HTR-8/SVneo (cell line): ENCODE measurements at regions not wholly inside any gene's neighbourhood (a gene's known extent, or its start where the extent isn't known, plus 50 kb on each side); places are given as distances from the start of the nearest gene placed in this dataset.
"Not testable (repeated sequence)": the region's sequence is repeated elsewhere in the genome, so short reads cannot be mapped to it uniquely, and the experiment has no call there.

Experiments
- DNase-seq: peaks from one replicate; pipeline ENCODE4 v3.0.0; 2011; ENCODE audit warnings: low spot score, mixed read lengths; ENCODE audit not compliant: insufficient read length
- FAIRE-seq: peaks from 2 replicates; lab custom pipeline; 2011; peaks lifted over from hg19 to GRCh38; lab: Jason Lieb, UNC

DNA sequence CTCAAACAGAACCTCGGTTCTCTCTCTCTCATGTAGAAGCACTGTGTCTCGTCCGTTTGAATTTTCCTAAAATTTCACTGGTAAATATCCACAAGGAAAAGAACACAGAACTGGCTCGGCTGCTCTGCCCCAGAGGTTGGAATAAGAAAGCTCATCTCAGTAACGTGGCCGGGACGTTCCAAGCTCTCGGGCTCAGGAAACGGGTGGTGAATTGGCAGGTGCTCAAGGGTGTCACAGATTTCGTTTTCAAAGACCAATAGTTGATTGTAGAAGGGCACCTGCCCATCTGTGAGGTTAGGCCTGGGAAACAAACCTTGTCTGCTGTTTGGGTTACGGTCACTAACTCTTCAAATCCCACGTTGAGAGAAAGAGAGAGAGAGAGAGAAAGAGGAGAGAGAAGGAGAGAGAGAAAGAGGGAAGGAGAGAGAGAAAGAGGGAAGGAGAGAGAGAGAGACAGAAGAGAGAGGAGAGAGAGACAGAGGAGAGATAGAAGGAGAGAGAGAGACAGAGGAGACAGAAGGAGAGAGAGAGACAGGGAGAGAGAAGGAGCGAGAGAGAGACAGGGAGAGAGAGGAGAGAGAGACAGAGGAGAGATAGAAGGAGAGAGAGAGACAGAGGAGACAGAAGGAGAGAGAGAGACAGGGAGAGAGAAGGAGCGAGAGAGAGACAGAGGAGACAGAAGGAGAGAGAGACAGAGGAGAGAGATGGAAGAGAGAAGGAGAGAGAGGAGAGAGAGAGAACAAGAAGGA is 106.6 kb downstream of the CRLF2 start:
- FAIRE-seq (peak; percentile 79), DNase-seq (no peak)

DNA sequence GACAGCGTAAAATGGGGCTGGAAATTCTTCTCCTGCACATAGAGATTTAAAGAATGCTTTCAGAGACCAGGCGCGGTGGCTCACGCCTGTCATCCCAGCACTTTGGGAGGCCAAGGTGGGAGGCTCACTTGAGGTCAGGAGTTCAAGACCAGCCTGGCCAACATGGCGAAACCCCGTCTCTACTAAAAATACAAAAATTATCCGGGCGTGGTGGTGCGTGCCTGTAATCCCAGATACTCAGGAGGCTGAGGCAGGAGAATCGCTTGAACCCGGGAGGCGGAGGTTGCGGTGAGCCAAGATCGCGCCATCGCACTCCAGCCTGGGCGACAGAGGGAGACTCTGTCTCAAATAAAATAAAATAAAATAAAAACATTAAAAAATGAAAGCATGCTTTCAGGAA is 107.4 kb downstream of the CRLF2 start:
- DNase-seq, FAIRE-seq: not testable (repeated sequence)

DNA sequence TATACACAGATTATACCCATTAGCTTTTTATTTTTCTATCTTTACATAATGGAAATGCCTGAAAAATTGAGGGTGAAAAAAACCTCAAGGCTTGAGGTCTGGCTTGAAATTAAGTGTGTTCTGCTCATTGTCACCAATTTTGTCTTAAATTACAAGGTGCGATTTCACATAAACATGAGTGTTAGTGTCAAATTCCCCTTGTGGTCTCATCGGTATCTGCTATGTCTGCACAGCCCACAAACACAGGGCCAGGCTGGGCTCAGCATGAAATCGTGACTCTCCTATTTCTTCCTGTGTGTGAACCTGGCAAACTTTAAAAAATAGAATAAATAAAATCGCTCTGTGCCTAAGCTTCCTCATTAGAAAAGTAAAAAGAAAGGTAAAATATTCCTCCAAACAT is 109.1 kb downstream of the CRLF2 start:
- DNase-seq (no peak), FAIRE-seq (no peak)

DNA sequence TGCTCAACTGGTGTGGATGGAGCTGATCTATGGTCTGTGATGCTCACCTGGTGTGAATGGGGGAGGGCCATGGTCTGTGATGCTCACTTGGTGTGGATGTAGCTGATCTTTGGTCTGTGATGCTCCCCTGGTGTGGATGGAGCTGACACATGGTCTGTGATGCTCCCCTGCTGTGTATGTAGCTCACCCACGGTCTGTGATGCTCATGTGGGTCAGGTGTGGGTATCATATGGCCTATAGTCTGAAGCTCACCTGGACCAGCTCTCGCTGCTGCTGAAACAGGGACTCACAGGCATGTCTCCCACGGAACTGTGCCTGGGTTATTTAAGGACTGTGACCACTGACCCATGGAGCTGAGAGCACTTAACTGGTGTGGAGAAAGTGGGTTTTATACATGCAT is 109.7 kb downstream of the CRLF2 start:
- DNase-seq: no peak

DNA sequence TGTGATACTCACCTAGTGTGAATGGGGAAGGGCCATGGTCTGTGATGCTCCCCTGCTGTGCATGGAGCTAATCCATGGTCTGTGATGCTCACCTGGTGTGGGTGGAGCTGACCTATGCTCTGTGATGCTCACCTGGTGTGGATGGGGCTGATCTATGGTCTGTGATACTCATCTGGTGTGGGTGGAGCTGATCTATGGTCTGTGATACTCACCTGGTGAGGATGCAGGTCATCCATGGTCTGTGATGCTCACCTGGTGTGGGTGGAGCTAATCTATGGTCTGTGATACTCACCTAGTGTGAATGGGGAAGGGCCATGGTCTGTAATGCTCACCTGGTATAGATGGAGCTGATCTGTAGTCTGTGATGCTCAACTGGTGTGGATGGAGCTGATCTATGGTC is 110.2 kb downstream of the CRLF2 start:
- DNase-seq, FAIRE-seq: not testable (repeated sequence)

More for the DNA sequence above, 109.7 kb downstream of the CRLF2 start:
- no peak for FAIRE-seq

DNA sequence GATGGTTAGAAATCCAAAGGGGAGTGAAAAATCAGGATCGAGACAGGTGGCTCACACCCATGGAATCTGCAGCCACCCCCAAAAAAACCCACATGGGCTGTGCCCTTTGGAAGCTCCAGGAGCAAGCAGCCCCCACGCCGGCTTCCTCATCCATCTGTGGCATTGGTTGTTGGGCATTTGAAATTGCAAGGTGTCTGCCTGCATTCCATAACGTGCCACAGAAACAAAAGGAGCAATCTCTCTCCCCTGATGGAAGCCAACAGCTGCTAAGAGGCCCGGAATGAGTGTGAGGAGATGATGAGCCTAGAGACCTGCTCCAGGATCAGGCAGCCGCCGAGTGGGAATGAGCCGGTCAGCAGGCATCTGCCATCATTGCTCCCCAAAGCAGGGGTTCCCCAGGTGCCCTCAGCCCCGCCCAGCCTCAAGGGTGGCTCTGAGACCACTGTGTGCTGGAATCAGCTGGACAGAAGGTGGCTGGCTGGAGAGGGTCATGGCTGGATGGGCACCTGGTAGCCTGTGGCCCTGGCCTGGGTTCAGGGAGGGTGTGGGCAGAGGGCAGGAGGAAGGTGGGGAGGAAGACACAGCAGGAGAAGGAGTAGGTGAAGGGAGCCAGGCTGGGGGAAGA is 113.2 kb downstream of the CRLF2 start:
- DNase-seq (no peak), FAIRE-seq (no peak)

DNA sequence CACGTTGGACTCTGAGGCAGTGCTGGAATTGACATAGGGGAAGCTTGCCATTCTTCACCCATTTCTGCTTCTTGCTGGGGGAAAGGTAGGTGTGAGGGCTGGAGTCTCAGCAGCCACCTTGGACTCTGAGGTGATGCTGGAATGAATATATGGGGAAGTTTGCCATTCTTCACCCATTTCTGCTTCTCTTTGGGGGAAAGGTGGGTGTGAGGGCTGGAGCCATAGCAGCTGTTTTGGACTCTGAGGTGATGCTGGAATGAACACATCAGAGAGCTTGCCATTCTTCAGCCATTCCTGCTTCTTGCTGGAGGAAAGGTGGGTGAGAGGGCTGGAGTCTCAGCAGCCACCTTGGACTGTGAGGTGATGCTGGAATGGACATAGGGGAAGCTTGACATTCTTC is 115.1 kb downstream of the CRLF2 start:
- no peak for FAIRE-seq
- no peak for DNase-seq

DNA sequence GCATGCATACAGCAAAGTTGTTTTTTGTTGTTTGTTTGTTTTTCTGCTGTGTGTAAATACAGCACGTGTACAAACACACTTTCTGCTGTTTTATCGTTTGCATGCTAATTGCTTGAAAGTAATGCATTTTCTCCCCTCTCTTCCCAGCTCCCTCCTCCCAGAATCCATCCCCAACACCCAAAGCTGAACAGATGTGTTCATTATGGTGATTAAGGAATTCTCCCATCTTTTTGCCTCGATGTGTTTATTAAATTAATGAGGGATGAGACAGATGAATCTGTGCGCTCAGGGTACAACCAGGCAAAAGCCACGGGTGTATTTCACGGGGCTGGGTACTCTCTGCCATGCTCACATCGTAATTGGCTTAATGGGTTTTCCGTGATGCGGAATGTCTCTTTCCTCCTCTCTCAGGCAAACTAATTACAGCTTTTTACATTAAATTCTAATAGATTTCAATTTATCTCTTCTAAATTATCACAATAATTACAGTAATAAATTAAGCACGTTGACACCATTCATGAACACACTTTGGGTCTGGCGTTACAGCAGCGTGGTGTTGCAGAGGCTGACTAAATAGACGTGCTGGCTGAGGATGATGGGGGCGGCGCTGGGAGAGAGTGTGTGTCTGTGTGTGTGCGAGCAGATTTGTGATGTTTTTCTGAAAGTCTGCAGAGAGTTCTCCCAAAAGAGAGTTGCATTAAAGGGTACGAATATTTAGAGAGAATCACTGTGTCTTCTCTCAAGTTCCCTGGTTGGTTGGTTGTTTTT is 117.7 kb downstream of the CRLF2 start:
- DNase-seq (no peak), FAIRE-seq (no peak)

DNA sequence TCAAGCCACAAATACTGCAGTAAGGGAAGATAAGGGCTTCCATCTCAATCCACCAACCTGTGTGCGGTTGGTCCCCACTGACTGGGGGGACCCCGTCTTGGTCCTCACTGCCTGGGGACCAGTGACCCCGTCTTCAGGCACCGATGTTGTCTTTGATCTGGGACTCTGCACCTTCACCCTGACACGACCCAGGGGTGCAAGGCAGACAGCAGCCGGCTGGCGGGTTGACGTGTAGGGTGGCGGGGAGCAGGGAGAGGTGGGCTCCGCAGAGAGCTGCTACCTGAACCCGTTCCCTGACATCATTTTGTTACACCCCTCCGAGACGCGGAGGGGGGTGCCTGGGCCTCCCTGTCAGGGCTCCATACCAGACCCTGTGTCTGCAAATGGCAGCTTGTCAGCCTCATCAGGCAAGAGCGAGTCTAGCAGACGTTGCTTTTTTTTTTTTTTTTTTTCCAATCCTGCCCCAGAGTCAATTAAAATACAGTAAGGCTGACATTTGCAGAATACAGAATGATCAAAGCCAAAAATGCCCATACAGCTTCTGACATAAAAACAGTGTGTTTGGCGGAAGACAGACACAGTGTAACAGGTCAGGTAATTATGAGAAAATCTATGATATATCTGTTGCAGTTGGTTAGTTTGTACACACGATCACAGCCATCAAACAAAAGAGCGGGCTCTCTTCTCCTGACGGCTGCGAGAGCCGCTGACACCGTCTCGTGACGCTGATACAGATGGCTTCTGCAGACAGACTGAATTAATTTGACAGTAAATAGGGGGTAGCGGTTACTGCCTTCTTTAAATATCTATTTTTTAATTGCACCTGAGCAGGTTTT is 118.6 kb downstream of the CRLF2 start:
- FAIRE-seq (no peak), DNase-seq (no peak)

DNA sequence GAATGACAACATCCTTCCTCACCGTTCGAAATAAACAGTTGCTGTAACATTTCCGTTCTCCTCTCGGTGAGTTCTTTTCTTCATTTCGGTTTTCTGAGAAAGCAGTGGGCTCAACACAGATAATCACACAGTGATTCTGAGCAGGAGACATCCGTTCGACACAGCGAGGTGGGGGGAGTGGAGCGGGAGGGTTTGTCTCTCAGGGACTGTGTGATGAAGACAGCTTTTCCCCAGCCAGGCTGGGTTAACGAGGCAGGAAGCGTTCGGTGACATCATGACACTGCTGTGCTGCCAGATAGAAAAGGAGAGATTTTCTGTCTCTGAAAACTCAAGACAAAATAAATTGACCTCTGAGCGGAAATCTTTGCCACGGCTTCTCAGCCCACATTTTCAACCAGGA is 119.3 kb downstream of the CRLF2 start:
- DNase-seq (no peak), FAIRE-seq (no peak)

DNA sequence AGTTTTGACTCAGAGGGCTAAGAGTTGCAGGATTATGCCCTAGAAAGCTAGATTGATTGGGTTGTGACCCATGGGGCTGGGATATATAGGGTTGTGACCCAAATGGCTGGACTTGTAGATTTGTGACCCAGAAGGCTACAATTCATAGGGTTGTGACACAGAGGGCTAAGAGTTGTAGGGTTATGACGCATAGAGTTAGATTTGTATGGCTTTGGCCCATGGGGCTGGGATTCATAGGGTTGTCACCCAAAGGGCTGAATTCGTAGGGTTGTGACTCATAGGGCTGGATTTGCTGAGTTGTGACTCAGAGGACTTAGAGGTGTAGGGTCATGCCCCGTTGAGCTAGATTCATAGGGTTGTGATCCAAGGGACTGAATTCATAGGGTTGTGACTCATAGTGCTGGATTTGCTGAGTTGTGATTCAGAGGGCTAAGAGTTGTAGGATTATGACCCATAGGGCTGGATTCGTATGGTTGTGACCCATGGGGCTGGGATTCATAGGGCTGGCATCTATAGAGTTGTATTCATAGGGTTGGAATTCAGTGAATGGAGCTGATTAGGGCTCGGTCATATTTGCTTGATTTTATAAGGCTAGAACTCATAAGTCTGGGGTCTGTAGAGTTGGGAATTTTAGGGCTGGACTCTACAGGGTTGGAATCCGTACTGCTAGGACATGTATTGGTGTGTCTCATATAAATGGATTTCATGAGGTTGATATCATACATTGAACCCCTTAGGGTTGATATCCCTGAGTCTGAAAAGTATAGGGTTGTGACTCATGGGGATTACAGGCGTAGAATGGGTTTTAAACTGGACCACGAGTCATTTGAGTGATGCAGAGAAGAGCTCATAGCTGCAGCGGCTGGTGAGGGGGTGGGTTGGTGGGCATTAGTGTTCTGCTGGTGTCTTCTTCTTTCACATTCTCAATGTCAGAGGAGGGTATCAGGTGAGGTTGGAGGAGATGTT is 125.7 kb downstream of the CRLF2 start:
- FAIRE-seq: no peak
- peak; percentile 39 for DNase-seq

DNA sequence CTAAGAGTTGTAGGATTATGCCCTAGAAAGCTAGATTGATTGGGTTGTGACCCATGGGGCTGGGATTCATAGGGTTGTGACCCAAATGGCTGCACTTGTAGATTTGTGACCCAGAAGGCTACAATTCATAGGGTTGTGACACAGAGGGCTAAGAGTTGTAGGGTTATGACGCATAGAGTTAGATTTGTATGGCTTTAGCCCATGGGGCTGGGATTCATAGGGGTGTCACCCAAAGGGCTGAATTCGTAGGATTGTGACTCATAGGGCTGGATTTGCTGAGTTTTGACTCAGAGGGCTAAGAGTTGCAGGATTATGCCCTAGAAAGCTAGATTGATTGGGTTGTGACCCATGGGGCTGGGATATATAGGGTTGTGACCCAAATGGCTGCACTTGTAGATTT is 126.6 kb downstream of the CRLF2 start:
- FAIRE-seq, DNase-seq: not testable (repeated sequence)

DNA sequence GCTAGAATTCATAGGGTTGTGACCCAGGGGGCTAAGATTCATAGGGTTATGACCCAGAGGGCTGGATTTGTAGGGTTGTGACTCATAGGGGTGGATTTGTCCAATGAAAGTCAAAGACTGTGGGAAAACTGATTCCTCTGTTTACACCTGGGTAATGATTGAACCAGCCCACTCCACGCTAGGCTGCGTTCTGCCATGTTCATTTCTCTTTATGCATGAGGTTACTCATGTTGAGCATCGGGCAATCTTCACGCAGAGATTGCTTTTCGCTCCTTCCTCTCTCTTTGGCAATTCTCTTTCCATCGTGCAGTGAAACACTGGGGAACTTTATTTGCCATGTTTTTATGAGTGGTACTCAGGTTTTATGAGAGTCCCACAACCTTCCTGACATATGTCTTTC is 127.8 kb downstream of the CRLF2 start:
- FAIRE-seq (no peak), DNase-seq (no peak)

DNA sequence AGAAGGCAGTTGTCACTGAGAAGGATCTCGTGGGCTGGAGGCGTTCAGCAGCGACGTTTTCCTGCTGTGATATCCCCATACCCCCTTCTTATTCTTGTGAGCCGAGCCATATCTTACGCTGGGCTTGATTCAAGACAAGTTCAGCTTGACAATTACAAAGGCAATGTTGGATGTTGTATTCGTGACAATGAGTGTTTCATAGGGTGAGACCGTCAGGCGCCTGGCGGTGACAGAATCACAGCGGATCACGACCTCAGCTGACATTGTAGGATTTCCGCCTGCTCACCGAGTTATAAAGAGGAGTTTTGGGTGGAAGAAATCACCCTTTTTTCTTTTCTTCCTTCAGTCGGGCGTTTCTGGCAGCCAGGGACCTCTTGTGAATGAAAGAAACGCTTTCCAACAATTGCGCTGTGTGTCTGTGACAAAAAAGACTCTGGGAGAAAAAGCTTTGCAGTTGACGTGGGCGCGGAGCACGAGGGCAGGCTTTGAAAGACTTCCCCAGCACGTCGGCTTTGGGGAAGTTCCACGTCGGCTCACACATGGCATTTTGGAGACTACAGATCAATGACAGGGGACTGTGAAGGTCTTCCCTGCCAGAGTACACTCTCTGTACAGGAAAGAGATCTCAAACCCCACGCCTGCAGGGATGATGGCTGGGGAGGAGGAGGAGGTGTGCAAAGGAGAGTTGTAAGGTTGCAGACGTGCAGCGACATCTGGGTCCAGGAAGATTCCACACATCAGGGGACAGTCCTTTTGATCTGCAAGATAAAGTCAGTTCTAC is 135.4 kb downstream of the CRLF2 start:
- no peak for DNase-seq
- no peak for FAIRE-seq

DNA sequence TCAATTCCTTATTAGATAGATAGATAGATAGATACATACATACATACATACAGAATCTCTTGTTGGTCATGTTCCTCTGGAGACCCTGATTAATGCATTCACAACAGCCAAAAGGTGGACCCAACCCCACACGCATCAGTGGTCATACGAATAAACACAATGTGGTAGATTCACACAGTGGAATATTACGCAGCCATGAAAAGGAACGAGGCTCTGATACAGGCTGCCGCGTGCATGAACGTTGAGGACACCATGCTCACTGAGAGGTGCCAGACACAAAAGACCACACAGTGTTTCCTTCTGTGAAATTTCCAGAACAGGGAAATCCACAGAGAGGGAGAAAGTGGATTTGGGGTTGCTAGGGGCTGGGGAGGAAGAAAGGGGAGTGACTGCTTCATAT is 136.7 kb downstream of the CRLF2 start:
- DNase-seq: no peak
- FAIRE-seq: peak; percentile 38

DNA sequence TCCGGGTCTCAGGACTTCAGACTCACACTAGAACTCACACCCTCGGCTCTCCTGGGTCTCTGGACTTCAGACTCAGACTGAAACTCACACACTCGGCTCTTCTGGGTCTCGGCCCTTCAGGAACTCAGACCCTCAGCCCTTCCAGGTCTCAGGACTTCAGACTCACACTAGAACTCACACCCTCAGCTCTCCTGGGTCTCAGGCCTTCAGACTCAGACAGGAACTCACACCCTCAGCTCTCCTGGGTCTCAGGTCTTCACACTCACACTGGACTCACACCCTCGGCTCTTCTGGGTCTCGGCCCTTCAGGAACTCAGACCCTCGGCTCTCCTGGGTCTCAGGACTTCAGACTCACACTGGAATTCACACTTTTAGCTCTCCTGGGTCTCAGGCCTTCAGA is 137.3 kb downstream of the CRLF2 start:
- no peak for DNase-seq
- no peak for FAIRE-seq

DNA sequence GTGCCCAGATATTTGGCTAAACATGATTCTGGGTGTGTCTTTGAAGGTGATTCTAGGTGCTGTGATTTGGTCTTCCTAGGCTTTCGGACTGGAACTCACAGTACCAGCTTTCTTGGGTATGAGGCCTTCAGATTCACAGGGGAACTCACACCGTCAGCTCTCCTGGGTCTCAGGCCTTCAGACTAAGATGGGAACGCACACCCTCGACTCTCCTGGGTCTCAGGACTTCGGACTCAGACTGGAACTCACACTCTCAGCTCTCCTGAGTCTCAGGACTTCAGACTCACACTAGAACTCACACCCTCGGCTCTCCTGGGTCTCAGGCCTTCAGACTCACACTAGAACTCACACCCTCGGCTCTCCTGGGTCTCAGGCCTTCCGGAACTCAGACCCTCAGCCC is 137.7 kb downstream of the CRLF2 start:
- FAIRE-seq (no peak), DNase-seq (no peak)

DNA sequence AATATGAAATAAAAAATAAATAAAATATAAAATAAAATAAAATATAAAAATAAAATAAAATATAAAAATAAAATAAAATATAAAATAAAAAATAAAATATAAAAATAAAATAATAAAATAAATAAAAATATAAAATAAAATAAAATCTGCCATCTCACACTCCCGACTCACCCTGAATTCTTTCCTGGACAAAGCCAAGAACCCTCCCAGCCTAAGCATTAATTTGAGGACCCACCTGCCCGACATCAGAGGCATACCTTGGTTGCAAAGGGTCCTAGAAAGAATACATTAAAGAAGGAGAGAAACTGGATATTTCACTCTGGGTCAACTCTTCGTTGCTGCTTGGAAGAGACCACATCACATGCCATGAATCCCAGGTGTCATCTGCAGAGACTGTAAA is 138.3 kb downstream of the CRLF2 start:
- FAIRE-seq: no peak
- no peak for DNase-seq
